ENCODE measurements at regions not wholly inside any gene's neighbourhood (a gene's known extent, or its start where the extent isn't known, plus 50 kb on each side); places are given as distances from the start of the nearest gene placed in this dataset.
A peak's percentile ranks its signal among the peaks of the same experiment; 100 is the strongest.

- TF ChIP-seq CTCF (IDR thresholded peaks at IDR 0.05; ENCODE audit: poor library complexity, severe bottlenecking) (no peak), RAD21 (conservative IDR thresholded peaks at IDR 0.05) (no peak), REST (IDR thresholded peaks at IDR 0.05; ENCODE audit: borderline replicate concordance) (no peak), MXI1 (conservative IDR thresholded peaks at IDR 0.05; ENCODE audit: poor library complexity, severe bottlenecking) (no peak), POLR2AphosphoS5 (IDR thresholded peaks at IDR 0.05) (no peak), EZH2 (IDR thresholded peaks at IDR 0.05; ENCODE audit: borderline replicate concordance, insufficient read depth, low read length, poor library complexity, severe bottlenecking) (no peak), EP300 (conservative IDR thresholded peaks at IDR 0.05; ENCODE audit: poor library complexity, severe bottlenecking) (no peak), TAF1 (IDR thresholded peaks at IDR 0.05; ENCODE audit: low read depth) (no peak), SMC3 (conservative IDR thresholded peaks at IDR 0.05; ENCODE audit: poor library complexity) (no peak)
- H3K27me3 ChIP-seq (ENCODE audit: insufficient read depth, low read depth, low read length): no peaks in the 10 kb centered on the region
- no peak overlapping the region for H3K9ac ChIP-seq (ENCODE audit: low read length)
- no peak overlapping the region for H2AFZ ChIP-seq (ENCODE audit: low read depth, low read length)
- no peak overlapping the region for H3K27ac ChIP-seq (ENCODE audit: low read length)
- no peaks in the 10 kb centered on the region for H3K9me2 ChIP-seq (ENCODE audit: insufficient read depth, low read length)
- H3K79me2 ChIP-seq (replicated peaks; ENCODE audit: insufficient read depth, low read length): no peaks in the 10 kb centered on the region
- H3K4me2 ChIP-seq (ENCODE audit: low read length): no peak overlapping the region
- H3K4me3 ChIP-seq (ENCODE audit: low read length): no peak overlapping the region
- no peaks in the 10 kb centered on the region for H4K20me1 ChIP-seq (ENCODE audit: insufficient read depth)
- H3K36me3 ChIP-seq (ENCODE audit: insufficient read depth, low read length): no peaks in the 10 kb centered on the region
- no peaks in the 10 kb centered on the region for H3F3A ChIP-seq (ENCODE audit: insufficient read depth, low read length, poor library complexity, severe bottlenecking)
- H3K9me3 ChIP-seq (ENCODE audit: low read length): peaks cover 4% of the 10 kb centered on the region
These were observed 282.0 kb downstream of the BLID start for GRCh38 chr11:121833970-121834369.

- H4K20me1 ChIP-seq (ENCODE audit: insufficient read depth): no peaks in the 10 kb centered on the region
- peak overlapping the region; percentile 17 for H3K9ac ChIP-seq (ENCODE audit: low read length)
- H3K36me3 ChIP-seq (ENCODE audit: insufficient read depth, low read length): no peaks in the 10 kb centered on the region
- H3K9me2 ChIP-seq (ENCODE audit: insufficient read depth, low read length): no peaks in the 10 kb centered on the region
- TF ChIP-seq RAD21 (conservative IDR thresholded peaks at IDR 0.05) (no peak), EP300 (conservative IDR thresholded peaks at IDR 0.05; ENCODE audit: poor library complexity, severe bottlenecking) (peak; percentile 66)
- peak overlapping the region; percentile 1 for H2AFZ ChIP-seq (ENCODE audit: low read depth, low read length)
- no peak overlapping the region for H3K4me2 ChIP-seq (ENCODE audit: low read length)
- peak overlapping the region; percentile 3 for H3K4me3 ChIP-seq (ENCODE audit: low read length)
- H3F3A ChIP-seq (ENCODE audit: insufficient read depth, low read length, poor library complexity, severe bottlenecking): no peaks in the 10 kb centered on the region
- no peaks in the 10 kb centered on the region for H3K79me2 ChIP-seq (replicated peaks; ENCODE audit: insufficient read depth, low read length)
- H3K9me3 ChIP-seq (ENCODE audit: low read length): peaks cover 4% of the 10 kb centered on the region
- no peaks in the 10 kb centered on the region for H3K27me3 ChIP-seq (ENCODE audit: insufficient read depth, low read depth, low read length)
- H3K27ac ChIP-seq (ENCODE audit: low read length): peak overlapping the region; percentile 56
These were observed 286.8 kb downstream of the BLID start for GRCh38 chr11:121829159-121829643.

GRCh38 chr11:121814962-121815361 is 301.1 kb downstream of the BLID start:
- Histone ChIP-seq H2AFZ (ENCODE audit: low read depth, low read length) (no peak overlapping the region), H3K9ac (ENCODE audit: low read length) (no peak overlapping the region), H3K4me2 (ENCODE audit: low read length) (no peak overlapping the region)

More at GRCh38 chr11:121814962-121815361, 301.1 kb downstream of the BLID start:
- Histone ChIP-seq H3K4me3 (ENCODE audit: low read length) (no peak overlapping the region), H3K27ac (ENCODE audit: low read length) (no peak overlapping the region), H3K36me3 (ENCODE audit: insufficient read depth, low read length) (no peaks in the 10 kb centered on the region), H3K79me2 (replicated peaks; ENCODE audit: insufficient read depth, low read length) (no peaks in the 10 kb centered on the region), H3K27me3 (ENCODE audit: insufficient read depth, low read depth, low read length) (no peaks in the 10 kb centered on the region), H3F3A (ENCODE audit: insufficient read depth, low read length, poor library complexity, severe bottlenecking) (no peaks in the 10 kb centered on the region), H3K9me2 (ENCODE audit: insufficient read depth, low read length) (no peaks in the 10 kb centered on the region), H3K9me3 (ENCODE audit: low read length) (no peaks in the 10 kb centered on the region), H4K20me1 (ENCODE audit: insufficient read depth) (no peaks in the 10 kb centered on the region)
- TF ChIP-seq POLR2AphosphoS5 (IDR thresholded peaks at IDR 0.05) (no peak), SMC3 (conservative IDR thresholded peaks at IDR 0.05; ENCODE audit: poor library complexity) (no peak), RAD21 (conservative IDR thresholded peaks at IDR 0.05) (no peak), EP300 (conservative IDR thresholded peaks at IDR 0.05; ENCODE audit: poor library complexity, severe bottlenecking) (no peak), REST (IDR thresholded peaks at IDR 0.05; ENCODE audit: borderline replicate concordance) (no peak), MXI1 (conservative IDR thresholded peaks at IDR 0.05; ENCODE audit: poor library complexity, severe bottlenecking) (no peak)

Measured in neural cell (in vitro differentiated cells).